ENCODE measurements at regions not wholly inside any gene's neighbourhood (a gene's known extent, or its start where the extent isn't known, plus 50 kb on each side); places are given as distances from the start of the nearest gene placed in this dataset.

DNA sequence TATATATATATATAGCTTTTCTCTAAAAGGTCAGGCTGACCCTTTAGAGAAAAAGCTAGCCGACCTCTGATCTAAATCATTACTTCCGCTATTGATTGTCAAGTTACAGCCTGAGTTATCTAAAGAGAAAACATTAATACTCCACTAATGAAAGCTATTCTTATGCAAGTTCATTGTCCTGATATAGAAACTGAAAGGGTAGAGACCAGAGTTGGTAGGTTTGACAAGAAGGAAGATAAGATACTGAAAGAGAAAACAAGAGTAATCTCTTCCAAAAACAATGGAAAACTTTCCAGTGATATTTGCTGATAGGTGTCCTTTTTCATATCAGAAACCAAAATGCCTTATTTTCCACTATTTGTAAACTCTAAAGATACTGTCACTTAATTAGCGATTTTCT lies 62.8 kb upstream of the SLC39A10 start:
- TF ChIP-seq EP300 (IDR thresholded peaks at IDR 0.05) (no peak), CTCF (IDR thresholded peaks at IDR 0.05) (no peak), POLR2A (IDR thresholded peaks at IDR 0.05) (no peak)

Data from sigmoid colon (tissue), 4 donors.